ENCODE measurements at regions not wholly inside any gene's neighbourhood (a gene's known extent, or its start where the extent isn't known, plus 50 kb on each side); places are given as distances from the start of the nearest gene placed in this dataset.

- H3K9ac ChIP-seq (ENCODE audit: extremely low read depth, insufficient read length, low read length) = no peak overlapping the region
- no peak overlapping the region for H2BK12ac ChIP-seq (ENCODE audit: insufficient read length, low read depth, low read length)
- no CpG with 5 or more reads among the region's 3 CpGs for WGBS (ENCODE audit: extremely low coverage, insufficient read length, low lambda C conversion rate)
- no peak overlapping the region for H4K5ac ChIP-seq (ENCODE audit: insufficient read length, low read depth, low read length)
- TF ChIP-seq, protein P1, sequence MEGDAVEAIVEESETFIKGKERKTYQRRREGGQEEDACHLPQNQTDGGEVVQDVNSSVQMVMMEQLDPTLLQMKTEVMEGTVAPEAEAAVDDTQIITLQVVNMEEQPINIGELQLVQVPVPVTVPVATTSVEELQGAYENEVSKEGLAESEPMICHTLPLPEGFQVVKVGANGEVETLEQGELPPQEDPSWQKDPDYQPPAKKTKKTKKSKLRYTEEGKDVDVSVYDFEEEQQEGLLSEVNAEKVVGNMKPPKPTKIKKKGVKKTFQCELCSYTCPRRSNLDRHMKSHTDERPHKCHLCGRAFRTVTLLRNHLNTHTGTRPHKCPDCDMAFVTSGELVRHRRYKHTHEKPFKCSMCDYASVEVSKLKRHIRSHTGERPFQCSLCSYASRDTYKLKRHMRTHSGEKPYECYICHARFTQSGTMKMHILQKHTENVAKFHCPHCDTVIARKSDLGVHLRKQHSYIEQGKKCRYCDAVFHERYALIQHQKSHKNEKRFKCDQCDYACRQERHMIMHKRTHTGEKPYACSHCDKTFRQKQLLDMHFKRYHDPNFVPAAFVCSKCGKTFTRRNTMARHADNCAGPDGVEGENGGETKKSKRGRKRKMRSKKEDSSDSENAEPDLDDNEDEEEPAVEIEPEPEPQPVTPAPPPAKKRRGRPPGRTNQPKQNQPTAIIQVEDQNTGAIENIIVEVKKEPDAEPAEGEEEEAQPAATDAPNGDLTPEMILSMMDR (conservative IDR thresholded peaks at IDR 0.05) = no peak
- H3K4me1 Mint-ChIP-seq = peaks cover 6 to 11% of the 10 kb centered on the region in 2 experiments; a peak in 2 of 4 replicates
- no peak overlapping the region for H2AK5ac ChIP-seq (ENCODE audit: insufficient read length, low read length)
- no peaks in the 10 kb centered on the region for H3K23me2 ChIP-seq (ENCODE audit: insufficient read length, low read depth, low read length, poor library complexity, severe bottlenecking)
- H3T11ph ChIP-seq (ENCODE audit: low read length) = no peak overlapping the region
- H3K9me3 ChIP-seq (ENCODE audit: control insufficient read depth, low read depth, low read length) = no peaks in the 10 kb centered on the region
- H4K91ac ChIP-seq (ENCODE audit: insufficient read length, low read depth, low read length) = no peak overlapping the region
- H2BK20ac ChIP-seq (ENCODE audit: low read depth, low read length, poor library complexity, severe bottlenecking) = no peak overlapping the region
- no peaks in the 10 kb centered on the region for H3K36me3 Mint-ChIP-seq (ENCODE audit: insufficient read depth in 1 of 3, low read depth in 3 of 3)
- no peaks in the 10 kb centered on the region for H3K4me1 ChIP-seq (ENCODE audit: insufficient read depth, low read length)
- H2BK15ac ChIP-seq (ENCODE audit: low read depth, low read length) = no peak overlapping the region
- no peak overlapping the region for H3K14ac ChIP-seq (ENCODE audit: insufficient read depth, low read length)
- no peak overlapping the region for H2AFZ ChIP-seq (ENCODE audit: low read length)
- H4K20me1 ChIP-seq (ENCODE audit: control insufficient read depth, insufficient read depth, insufficient read length) = no peaks in the 10 kb centered on the region
- H3K79me2 ChIP-seq (ENCODE audit: insufficient read depth, low read length) = no peaks in the 10 kb centered on the region
- H3K4me2 ChIP-seq (ENCODE audit: insufficient read depth, insufficient read length, low read length) = no peak overlapping the region
- H3K56ac ChIP-seq (ENCODE audit: insufficient read length, low read depth, low read length) = no peak overlapping the region
- no peak overlapping the region for H3K27ac ChIP-seq (ENCODE audit: insufficient read length, low read depth, low read length)
- no peak overlapping the region for H4K8ac ChIP-seq (replicated peaks; ENCODE audit: insufficient read length, low read depth, low read length)
- no peaks in the 10 kb centered on the region for H3K79me1 ChIP-seq (ENCODE audit: insufficient read depth, low read depth, low read length, poor library complexity, severe bottlenecking)
- 0 out of 7 replicates have a peak overlapping the region, but pooled peaks of 1 of the 3 experiments have one; percentile 10 for H3K27ac Mint-ChIP-seq
- no peak for DNase-seq
- H3K9me3 Mint-ChIP-seq = no peaks in the 10 kb centered on the region
- no peak overlapping the region for H3K4me3 Mint-ChIP-seq
- H2BK120ac ChIP-seq (ENCODE audit: low read depth, low read length, poor library complexity, severe bottlenecking) = no peak overlapping the region
- no peak overlapping the region for H2BK5ac ChIP-seq (ENCODE audit: insufficient read length, low read length)
- H3K23ac ChIP-seq (ENCODE audit: insufficient read length, low read depth, low read length) = no peak overlapping the region
- H3K18ac ChIP-seq (ENCODE audit: insufficient read length, low read depth, low read length) = no peak overlapping the region
- H3K27me3 ChIP-seq (ENCODE audit: insufficient read depth, low read length) = no peaks in the 10 kb centered on the region
- no peak overlapping the region for H3K4ac ChIP-seq (ENCODE audit: low read depth, low read length)
- H3K27me3 Mint-ChIP-seq (ENCODE audit: low read depth) = no peaks in the 10 kb centered on the region
Observed at GRCh38 chr3:176951144-176951543, 246.1 kb downstream of the TBL1XR1 start.

Data from H9 (cell line).